IMR-90 (cell line): ENCODE measurements at regions not wholly inside any gene's neighbourhood (a gene's known extent, or its start where the extent isn't known, plus 50 kb on each side); places are given as distances from the start of the nearest gene placed in this dataset.

Experiments
- ATAC-seq: fragments of 200-7000 bp; cut with Tn5 transposase; 2 replicates; pipeline ENCODE4 v1.9.1; 2020; ENCODE audit warnings: low read depth, mild to moderate bottlenecking, moderate library complexity
- BruUV-seq: library from RNA; stranded (reverse); fragments of 400-500 nt; replicated peaks from 2 replicates; lab custom pipeline; 2021; lab: Mats Ljungman, UMichigan
- CTCF ChIA-PET: fragments of 300-600 bp; formaldehyde crosslinking; extraction: SDS; loops from one replicate; lab custom pipeline; 2021; ENCODE audit warnings: antibody characterized with exemption; lab: Yijun Ruan, JAX
- POLR2A ChIA-PET: fragments of 300-600 bp; sonication (Branson Sonifier 250); formaldehyde crosslinking; loops from one replicate; lab custom pipeline; 2022; ENCODE audit warnings: antibody characterized with exemption; ENCODE audit not compliant: unreplicated experiment; lab: Charles Lee
- DNase-seq: peaks from one replicate; pipeline ENCODE4 v3.0.0; 2013
- H2AFZ ChIP-seq: replicated peaks from 2 replicates; pipeline ENCODE3; 2013; ENCODE audit warnings: low read length, mild to moderate bottlenecking; ENCODE audit not compliant: poor library complexity
- H2AK5ac ChIP-seq: 2 replicates; pipeline ENCODE4 v1.6.1; 2013; ENCODE audit warnings: low read depth, low read length, inconsistent platforms
- H2AK9ac ChIP-seq: replicated peaks from 2 replicates; pipeline ENCODE3; 2013; ENCODE audit warnings: mild to moderate bottlenecking, low read depth, low read length, moderate library complexity; ENCODE audit not compliant: poor library complexity
- H2BK120ac ChIP-seq: 2 replicates; pipeline ENCODE4 v1.6.1; 2013; ENCODE audit warnings: low read depth, low read length, inconsistent platforms
- H2BK15ac ChIP-seq: 3 replicates; pipeline ENCODE4 v1.6.1; 2013; ENCODE audit warnings: low read depth, low read length, inconsistent platforms
- H2BK20ac ChIP-seq: 2 replicates; pipeline ENCODE4 v1.6.1; 2013; ENCODE audit warnings: low read depth, mild to moderate bottlenecking, inconsistent platforms, low read length, moderate library complexity
- H2BK5ac ChIP-seq: 2 replicates; pipeline ENCODE4 v1.6.1; 2013; ENCODE audit warnings: mild to moderate bottlenecking, low read depth, low read length, inconsistent platforms; ENCODE audit not compliant: poor library complexity, severe bottlenecking
- H3K14ac ChIP-seq: replicated peaks from 2 replicates; pipeline ENCODE4 v1.6.1; 2013; ENCODE audit warnings: low read depth, low read length, inconsistent platforms
- H3K18ac ChIP-seq: 2 replicates; pipeline ENCODE4 v1.6.1; 2013; ENCODE audit warnings: low read depth, low read length, control low read depth
- H3K23ac ChIP-seq: 2 replicates; pipeline ENCODE4 v1.6.1; 2013; ENCODE audit warnings: low read depth, low read length, inconsistent platforms
- H3K27ac ChIP-seq: 2 replicates; pipeline ENCODE4 v1.5.1; 2013; ENCODE audit warnings: mild to moderate bottlenecking, control low read depth, low read length; ENCODE audit not compliant: insufficient read depth
- H3K27me3 ChIP-seq: 2 replicates; pipeline ENCODE4 v1.6.1; 2013; ENCODE audit warnings: low read length; ENCODE audit not compliant: control insufficient read depth, insufficient read depth
- H3K36me3 ChIP-seq: 2 replicates; pipeline ENCODE4 v1.6.1; 2013; ENCODE audit warnings: low read length, mixed read lengths; ENCODE audit not compliant: control insufficient read depth, insufficient read depth
- H3K4ac ChIP-seq: 2 replicates; pipeline ENCODE4 v1.6.1; 2013; ENCODE audit warnings: low read depth, low read length, inconsistent platforms
- H3K4me1 ChIP-seq: 2 replicates; pipeline ENCODE4 v1.6.1; 2013; ENCODE audit warnings: low read length, mixed read lengths; ENCODE audit not compliant: control insufficient read depth, insufficient read depth
- H3K4me2 ChIP-seq: 2 replicates; pipeline ENCODE4 v1.6.1; 2013; ENCODE audit warnings: low read depth, mild to moderate bottlenecking, control low read depth, low read length, moderate library complexity
- H3K4me3 ChIP-seq: 2 replicates; pipeline ENCODE4 v1.5.1; 2013; ENCODE audit warnings: low read depth, mild to moderate bottlenecking, control low read depth, low read length, moderate library complexity; ENCODE audit not compliant: insufficient read depth
- H3K56ac ChIP-seq: 2 replicates; pipeline ENCODE4 v1.6.1; 2013; ENCODE audit warnings: low read length, inconsistent platforms; ENCODE audit not compliant: insufficient read depth; ENCODE audit errors: extremely low read depth
- H3K79me1 ChIP-seq, 2 experiments: 2 replicates each; pipeline ENCODE4 v1.6.1; 2013; ENCODE audit warnings: low read length in 2 of 2, inconsistent platforms in 1 of 2, low read depth in 1 of 2
- H3K9ac ChIP-seq: 2 replicates; pipeline ENCODE4 v1.6.1; 2013; ENCODE audit warnings: low read depth, low read length, control low read depth
- H3K9me1 ChIP-seq: 2 replicates; pipeline ENCODE4 v1.6.1; 2013; ENCODE audit warnings: low read length, inconsistent platforms; ENCODE audit not compliant: insufficient read depth
- H3K9me3 ChIP-seq: 2 replicates; pipeline ENCODE4 v1.6.1; 2013; ENCODE audit warnings: low read length; ENCODE audit not compliant: control insufficient read depth, insufficient read depth
- H4K20me1 ChIP-seq: 2 replicates; pipeline ENCODE4 v1.6.1; 2013; ENCODE audit warnings: low read length, inconsistent platforms; ENCODE audit not compliant: insufficient read depth
- H4K5ac ChIP-seq: 2 replicates; pipeline ENCODE4 v1.6.1; 2013; ENCODE audit warnings: mild to moderate bottlenecking, low read depth, low read length, control low read depth
- H4K8ac ChIP-seq, 2 experiments: 2 replicates each; pipeline ENCODE4 v1.6.1; 2013; ENCODE audit warnings: low read depth in 2 of 2, low read length in 2 of 2, control low read depth in 1 of 2, inconsistent platforms in 1 of 2
- H4K91ac ChIP-seq: 2 replicates; pipeline ENCODE4 v1.6.1; 2013; ENCODE audit warnings: low read depth, low read length, inconsistent platforms; ENCODE audit not compliant: insufficient read depth
- CEBPB ChIP-seq: IDR thresholded peaks from 2 replicates; pipeline ENCODE4 v1.6.1; 2012; ENCODE audit warnings: low read depth, low read length, improper control_type of control experiment
- CTCF ChIP-seq: conservative IDR thresholded peaks from 2 replicates; pipeline ENCODE4 v1.5.1; 2012; ENCODE audit warnings: mild to moderate bottlenecking, low read depth, low read length, improper control_type of control experiment
- FOS ChIP-seq: fragments of 150-350 bp; IDR thresholded peaks from 2 replicates; pipeline ENCODE4 v1.6.1; 2016; ENCODE audit warnings: low read depth, low read length
- MAZ ChIP-seq: IDR thresholded peaks from 2 replicates; pipeline ENCODE4 v1.6.1; 2012; ENCODE audit warnings: low read depth, mild to moderate bottlenecking, low read length, improper control_type of control experiment, moderate library complexity, borderline replicate concordance
- MXI1 ChIP-seq: IDR thresholded peaks from 2 replicates; pipeline ENCODE4 v1.6.1; 2012; ENCODE audit warnings: low read depth, mild to moderate bottlenecking, low read length, moderate library complexity, borderline replicate concordance
- NFE2L2 ChIP-seq: fragments of 150-350 bp; IDR thresholded peaks from 2 replicates; pipeline ENCODE4 v1.6.1; 2016; ENCODE audit warnings: low read depth, mild to moderate bottlenecking, low read length
- RAD21 ChIP-seq: IDR thresholded peaks from 2 replicates; pipeline ENCODE4 v1.6.1; 2012; ENCODE audit warnings: low read length, improper control_type of control experiment
- RFX5 ChIP-seq: IDR thresholded peaks from 2 replicates; pipeline ENCODE4 v1.8.0; 2012; ENCODE audit warnings: low read depth, mild to moderate bottlenecking, low read length, moderate library complexity
- USF2 ChIP-seq: fragments of 150-350 bp; IDR thresholded peaks from 2 replicates; pipeline ENCODE4 v1.6.1; 2017; ENCODE audit warnings: mild to moderate bottlenecking, antibody characterized with exemption, low read length, low read depth
- WGBS, 2 experiments: methylation state at CpG; one replicate each; pipeline versions ENCODE4 v1.1.5 to v1.1.7; 2013; ENCODE audit warnings: missing lambda C conversion rate in 2 of 2; ENCODE audit not compliant: insufficient read length in 1 of 2; ENCODE audit errors: extremely low coverage in 2 of 2; 5-methylcytosine and 5-hydroxymethylcytosine counted together
- dilution Hi-C: fragments of 300-500 bp; cut with HindIII; formaldehyde crosslinking; loops from one replicate; pipeline ENCODE4 v1.14.3; 2018; ENCODE audit warnings: low sequenced_read_pairs; ENCODE audit not compliant: unreplicated experiment
- in situ Hi-C: fragments of 300-500 bp; cut with MboI; formaldehyde crosslinking; loops from 3 replicates; pipeline ENCODE4 v1.14.3; 2019; ENCODE audit warnings: low sequenced_read_pairs, inconsistent platforms, mixed read lengths
- intact Hi-C: fragments of 100-400 bp; cut with micrococcal nuclease; formaldehyde crosslinking; loops from 2 replicates; pipeline ENCODE4 v1.10.0; 2022

GRCh38 chr3:155013427-155013826 lies 66.7 kb upstream of the MME start:
- Histone ChIP-seq H2BK15ac (no peak overlapping the region), H2AK9ac (no peak overlapping the region), H4K8ac (no peak overlapping the region), H3K27me3 (no peaks in the 10 kb centered on the region), H2BK5ac (no peak overlapping the region), H2BK20ac (no peak overlapping the region), H3K4me3 (no peak overlapping the region), H3K9ac (no peak overlapping the region), H2BK120ac (no peak overlapping the region), H3K9me3 (no peaks in the 10 kb centered on the region), H3K4me1 (no peaks in the 10 kb centered on the region), H3K56ac (no peak overlapping the region), H3K23ac (no peak overlapping the region), H3K9me1 (no peaks in the 10 kb centered on the region), H3K27ac (no peak overlapping the region), H3K4me2 (no peak overlapping the region), H4K91ac (no peak overlapping the region), H4K20me1 (no peaks in the 10 kb centered on the region), H3K79me1 (no peaks in the 10 kb centered on the region), H3K18ac (no peak overlapping the region), H3K4ac (no peak overlapping the region), H4K5ac (no peak overlapping the region), H2AK5ac (no peak overlapping the region), H2AFZ (no peak overlapping the region), H3K36me3 (no peaks in the 10 kb centered on the region), H3K14ac (no peak overlapping the region)
- intact Hi-C loops (no loop called here), in situ Hi-C loops (no loop called here), dilution Hi-C loops (no loop called here)
- BruUV-seq, result no TSS peak
- WGBS, 2 experiments, result 80% methylated on average over 1 of the region's 2 CpGs; no CpG with 5 or more reads in 1 of the 2 experiments
- DNase-seq (no peak), ATAC-seq (no peak)
- POLR2A ChIA-PET, result no interaction called here
- TF ChIP-seq RAD21 (no peak), MAZ (no peak), NFE2L2 (no peak), CEBPB (no peak), CTCF (no peak), FOS (no peak), USF2 (no peak), RFX5 (no peak), MXI1 (no peak)
- CTCF ChIA-PET, result no interaction called here
